Activated T-helper 17 cell treated with anti-CD3 and anti-CD28 coated beads, Interleukin-2, amount 50 U/mL, for 72 hours (primary cell): ENCODE measurements at regions not wholly inside any gene's neighbourhood (a gene's known extent, or its start where the extent isn't known, plus 50 kb on each side); places are given as distances from the start of the nearest gene placed in this dataset.

Experiments
- ATAC-seq: fragments of 150-1000 bp; cut with Tn5 transposase; replicated peaks from 2 replicates; pipeline ENCODE4 v1.10.0; 2021; ENCODE audit warnings: mild to moderate bottlenecking, moderate library complexity
- H3K27ac Mint-ChIP-seq: one replicate; pipeline ENCODE4 v1.8.0; 2022; ENCODE audit warnings: mixed read lengths
- H3K27me3 Mint-ChIP-seq: one replicate; pipeline ENCODE4 v1.8.0; 2022; ENCODE audit warnings: mixed read lengths
- H3K36me3 Mint-ChIP-seq: one replicate; pipeline ENCODE4 v1.8.0; 2022; ENCODE audit warnings: low read depth, mild to moderate bottlenecking, mixed read lengths
- H3K4me1 Mint-ChIP-seq: one replicate; pipeline ENCODE4 v1.8.0; 2022; ENCODE audit warnings: mixed read lengths
- H3K4me3 Mint-ChIP-seq: one replicate; pipeline ENCODE4 v1.8.0; 2022; ENCODE audit warnings: mild to moderate bottlenecking, mixed read lengths
- H3K9me3 Mint-ChIP-seq: one replicate; pipeline ENCODE4 v1.8.0; 2022; ENCODE audit warnings: mixed read lengths

GRCh38 chr6:148677594-148678476 lies 69.0 kb upstream of the UST start:
- no peaks in the 10 kb centered on the region for H3K9me3 Mint-ChIP-seq
- no peak overlapping the region for H3K4me3 Mint-ChIP-seq
- H3K27me3 Mint-ChIP-seq: peaks cover 23% of the 10 kb centered on the region
- H3K4me1 Mint-ChIP-seq: no peaks in the 10 kb centered on the region
- no peak for ATAC-seq
- no peaks in the 10 kb centered on the region for H3K36me3 Mint-ChIP-seq
- no peak overlapping the region for H3K27ac Mint-ChIP-seq

- H3K4me1 Mint-ChIP-seq: no peaks in the 10 kb centered on the region
- no peaks in the 10 kb centered on the region for H3K9me3 Mint-ChIP-seq
- H3K27ac Mint-ChIP-seq: no peak overlapping the region
- H3K4me3 Mint-ChIP-seq: no peak overlapping the region
- peaks cover 23% of the 10 kb centered on the region for H3K27me3 Mint-ChIP-seq
- no peaks in the 10 kb centered on the region for H3K36me3 Mint-ChIP-seq
- ATAC-seq: no peak
These were observed 68.1 kb upstream of the UST start for GRCh38 chr6:148678682-148679081.

- H3K4me1 Mint-ChIP-seq: no peaks in the 10 kb centered on the region
- ATAC-seq: no peak
- H3K27ac Mint-ChIP-seq: no peak overlapping the region
These were observed 65.2 kb upstream of the UST start for GRCh38 chr6:148681666-148682065.

GRCh38 chr6:148682252-148682651 lies 64.6 kb upstream of the UST start:
- no peak for ATAC-seq
- peaks cover 10% of the 10 kb centered on the region for H3K27me3 Mint-ChIP-seq
- no peaks in the 10 kb centered on the region for H3K9me3 Mint-ChIP-seq
- no peak overlapping the region for H3K27ac Mint-ChIP-seq
- no peaks in the 10 kb centered on the region for H3K4me1 Mint-ChIP-seq
- no peaks in the 10 kb centered on the region for H3K36me3 Mint-ChIP-seq
- H3K4me3 Mint-ChIP-seq: no peak overlapping the region

More at GRCh38 chr6:148681666-148682065, 65.2 kb upstream of the UST start:
- Mint-ChIP-seq H3K36me3 (no peaks in the 10 kb centered on the region), H3K27me3 (peaks cover 11% of the 10 kb centered on the region), H3K9me3 (no peaks in the 10 kb centered on the region), H3K4me3 (no peak overlapping the region)

- Mint-ChIP-seq H3K27ac (no peak overlapping the region), H3K27me3 (peaks cover 5% of the 10 kb centered on the region), H3K36me3 (no peaks in the 10 kb centered on the region), H3K4me3 (no peak overlapping the region), H3K9me3 (no peaks in the 10 kb centered on the region), H3K4me1 (no peaks in the 10 kb centered on the region)
- no peak for ATAC-seq
These were observed 63.8 kb upstream of the UST start for GRCh38 chr6:148682990-148683389.

GRCh38 chr6:148689168-148689567 lies 57.7 kb upstream of the UST start:
- H3K36me3 Mint-ChIP-seq: no peaks in the 10 kb centered on the region
- H3K27ac Mint-ChIP-seq: no peak overlapping the region
- no peak overlapping the region for H3K4me3 Mint-ChIP-seq
- no peaks in the 10 kb centered on the region for H3K27me3 Mint-ChIP-seq
- no peaks in the 10 kb centered on the region for H3K4me1 Mint-ChIP-seq
- ATAC-seq: no peak
- H3K9me3 Mint-ChIP-seq: no peaks in the 10 kb centered on the region

- Mint-ChIP-seq H3K27me3 (peaks cover 3% of the 10 kb centered on the region), H3K9me3 (no peaks in the 10 kb centered on the region), H3K27ac (no peak overlapping the region), H3K4me3 (no peak overlapping the region), H3K36me3 (no peaks in the 10 kb centered on the region), H3K4me1 (no peaks in the 10 kb centered on the region)
- no peak for ATAC-seq
These were observed 52.8 kb upstream of the UST start for GRCh38 chr6:148693882-148694484.
